COR-L47 (cell line): ENCODE measurements at regions not wholly inside any gene's neighbourhood (a gene's known extent, or its start where the extent isn't known, plus 50 kb on each side); places are given as distances from the start of the nearest gene placed in this dataset.

Experiments
- DNase-seq: peaks from one replicate; lab custom pipeline; 2025; lab: John Stamatoyannopoulos, UW

DNA sequence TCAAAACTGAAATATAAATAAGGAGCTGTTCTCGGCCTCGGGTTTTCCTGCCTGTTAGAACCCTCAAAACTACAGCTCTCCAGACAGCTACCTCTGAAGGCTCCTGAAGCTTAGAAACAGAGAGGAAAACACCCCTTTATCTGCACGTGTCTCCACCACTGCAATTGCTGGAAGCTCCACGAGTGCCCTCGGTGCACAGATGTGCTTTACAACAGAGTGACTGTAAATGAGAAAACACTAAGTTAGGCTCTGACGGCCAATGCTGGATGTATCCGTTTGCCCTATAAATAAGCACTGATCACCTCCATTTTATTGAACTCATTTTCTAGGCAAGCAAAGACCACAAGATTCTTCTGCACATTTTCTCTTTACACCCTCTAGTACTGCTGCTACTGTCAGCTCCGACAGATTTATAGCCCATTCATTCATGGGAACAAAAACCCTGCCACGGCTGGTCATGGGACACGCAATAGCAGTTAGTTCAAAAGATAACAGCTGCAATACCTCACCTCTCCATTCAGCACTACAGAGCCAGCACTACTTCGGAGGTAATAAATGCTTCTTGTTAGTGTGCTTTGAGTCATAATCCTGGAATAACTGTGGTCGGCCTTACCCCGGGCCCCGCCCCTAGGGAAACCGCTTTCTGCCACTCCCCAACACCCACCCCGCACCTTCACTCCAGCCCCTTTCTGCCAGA lies 241.1 kb upstream of the ZNF507 start:
- DNase-seq = no peak

DNA sequence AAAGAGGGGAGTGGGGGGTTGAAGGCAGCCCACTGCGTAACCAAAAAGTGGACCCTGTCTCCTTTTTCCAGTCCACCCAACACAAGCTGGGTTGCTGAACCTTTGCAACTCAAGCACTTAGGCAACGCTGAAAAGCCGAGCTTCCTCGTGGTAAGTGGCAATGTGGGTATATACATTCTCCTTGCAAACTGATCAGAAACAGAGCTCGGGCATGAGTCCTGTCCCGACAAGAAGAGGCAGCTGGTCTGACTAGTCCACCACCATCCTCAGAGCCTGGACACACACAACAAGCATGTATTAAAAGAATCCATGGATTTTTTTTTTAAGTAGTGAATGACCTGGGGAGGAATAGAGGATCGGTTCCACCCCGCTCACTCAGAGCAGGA lies 240.6 kb upstream of the ZNF507 start:
- DNase-seq = no peak

DNA sequence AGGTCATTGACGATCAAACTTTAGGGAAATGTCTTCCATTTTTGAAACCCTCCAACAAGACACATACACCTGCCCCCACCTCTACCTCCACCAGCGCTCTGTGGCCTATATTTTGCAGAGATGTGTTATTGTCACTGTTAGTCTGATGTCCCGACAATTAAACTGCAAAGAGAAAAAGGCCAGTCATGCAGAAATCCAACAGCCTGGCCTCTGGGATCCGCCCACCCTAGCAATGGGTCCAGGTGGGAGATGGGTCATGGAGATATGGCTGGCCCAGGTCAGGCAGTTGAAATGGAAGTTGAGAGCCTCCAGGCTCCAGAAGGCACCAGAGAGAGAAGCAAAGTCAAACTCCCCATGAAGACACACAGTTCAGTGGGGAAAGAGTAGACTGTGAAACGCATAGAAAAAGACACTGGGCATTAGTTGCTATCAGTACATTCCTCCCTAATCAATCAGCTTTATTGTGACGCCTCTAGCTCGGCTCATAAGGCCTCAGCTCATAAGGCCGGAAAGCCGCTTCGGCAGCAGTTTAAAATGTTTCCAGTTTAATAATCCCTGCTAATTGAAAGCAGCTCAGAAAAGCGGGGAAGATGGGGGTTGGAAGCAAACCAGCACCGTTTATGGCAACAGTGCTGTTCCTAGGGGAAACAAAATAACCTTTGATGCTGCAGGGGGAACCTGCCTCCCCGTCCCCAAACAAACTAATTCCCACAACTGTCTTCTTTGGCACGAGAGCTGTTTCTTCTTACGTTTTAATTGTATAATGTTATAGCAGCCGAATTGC lies 239.7 kb upstream of the ZNF507 start:
- DNase-seq = no peak

DNA sequence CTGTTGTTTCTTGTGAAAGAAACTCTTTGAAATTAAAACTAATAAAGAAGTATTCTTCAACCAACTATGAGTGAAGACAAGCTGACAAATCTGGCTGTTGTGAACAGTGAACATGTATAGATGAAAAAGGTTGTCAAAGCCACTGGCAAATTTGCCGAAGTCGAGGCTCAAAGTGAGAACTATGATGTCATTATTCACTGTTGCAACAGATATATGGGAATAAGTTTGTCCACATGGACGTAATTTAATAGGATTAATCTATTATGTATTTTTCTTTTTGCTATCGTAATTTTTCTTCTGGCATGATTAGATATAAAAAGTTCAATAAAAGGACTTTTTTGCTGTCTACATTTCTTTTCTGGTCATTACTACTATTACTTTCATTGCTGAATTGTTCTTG lies 223.2 kb upstream of the ZNF507 start:
- no peak for DNase-seq

DNA sequence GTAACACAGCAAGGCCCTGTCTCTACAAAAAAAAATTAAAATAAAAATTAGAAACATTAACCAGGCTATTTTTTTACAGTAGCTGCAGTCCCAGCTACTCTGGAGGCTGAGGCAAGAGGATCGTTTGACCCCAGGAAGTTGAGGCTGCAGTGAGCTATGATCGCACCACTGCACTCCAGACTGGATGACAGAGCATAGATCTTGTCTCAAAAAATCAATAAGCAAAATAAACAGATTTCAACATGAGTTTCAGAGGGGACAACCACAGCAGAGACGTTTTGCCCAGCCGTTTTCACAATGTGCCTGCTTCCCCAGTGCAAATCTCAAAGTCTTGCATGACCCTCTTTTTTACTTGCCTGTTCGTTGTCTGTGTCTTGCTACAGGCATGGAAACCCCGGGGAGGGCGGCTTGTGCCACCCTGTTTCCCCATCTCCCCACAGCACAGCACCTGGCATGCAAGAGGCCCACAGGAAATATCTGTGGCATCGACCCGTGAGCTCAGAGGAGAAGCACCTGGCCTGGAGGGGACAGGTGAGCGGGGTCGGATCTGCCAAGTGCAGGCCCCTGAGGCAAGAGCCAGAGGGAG lies 222.0 kb upstream of the ZNF507 start:
- no peak for DNase-seq

DNA sequence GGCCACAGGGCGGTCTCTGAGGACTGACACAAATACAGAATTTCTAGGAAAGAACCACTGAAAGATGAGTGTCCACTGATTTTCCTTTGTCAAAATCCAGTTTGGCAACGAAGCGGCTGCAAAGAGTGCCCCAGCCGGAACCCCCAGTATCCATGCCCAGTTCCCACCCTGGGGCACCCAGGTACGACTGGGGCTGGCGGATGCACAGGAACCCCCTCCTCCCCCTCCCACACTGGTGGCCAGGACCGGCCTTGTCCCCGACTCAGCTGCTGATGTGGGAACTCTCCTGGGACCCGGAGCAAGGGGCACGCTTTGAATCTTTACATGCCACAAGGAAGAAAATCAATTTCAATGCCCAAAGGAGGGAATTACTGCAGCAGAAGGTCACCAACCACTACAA lies 220.8 kb upstream of the ZNF507 start:
- DNase-seq = no peak

DNA sequence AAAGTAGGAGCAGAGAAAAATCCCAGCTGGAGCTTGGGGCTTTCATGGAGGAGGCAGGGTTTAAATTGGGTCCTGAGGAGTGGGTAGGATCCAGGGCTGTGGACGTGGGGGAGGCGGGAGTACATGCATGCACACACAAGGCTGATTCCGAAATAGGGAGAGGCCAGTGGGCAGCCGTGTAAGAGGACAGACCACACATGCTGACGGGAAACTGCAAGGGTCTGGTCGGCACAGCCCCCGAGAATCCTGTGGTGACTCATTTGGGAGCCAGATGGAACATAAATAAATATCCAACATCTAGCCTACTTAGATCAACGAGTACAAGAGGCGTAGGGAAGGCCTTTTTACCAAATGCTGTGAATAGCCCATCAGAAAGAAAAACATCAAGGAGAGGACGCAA lies 216.3 kb upstream of the ZNF507 start:
- DNase-seq = no peak

DNA sequence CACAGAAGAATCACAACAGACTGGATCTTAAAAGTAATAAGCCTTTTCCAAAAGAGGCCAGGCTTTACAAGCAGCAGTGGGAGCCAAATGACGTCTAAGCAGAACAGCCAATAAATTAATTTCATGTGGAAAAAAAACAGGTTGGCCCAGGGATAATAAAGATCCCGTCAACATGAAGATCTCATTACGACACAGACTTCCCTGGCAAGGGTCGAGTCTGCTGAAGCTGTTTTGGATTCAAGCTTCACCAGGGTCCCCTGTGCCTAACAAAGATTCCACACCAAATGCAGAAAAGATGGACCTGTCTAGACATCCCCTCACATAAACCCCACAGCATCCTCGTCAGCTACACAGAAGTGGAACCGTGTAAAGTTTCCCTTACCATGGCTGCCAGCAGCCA lies 215.1 kb upstream of the ZNF507 start:
- no peak for DNase-seq

DNA sequence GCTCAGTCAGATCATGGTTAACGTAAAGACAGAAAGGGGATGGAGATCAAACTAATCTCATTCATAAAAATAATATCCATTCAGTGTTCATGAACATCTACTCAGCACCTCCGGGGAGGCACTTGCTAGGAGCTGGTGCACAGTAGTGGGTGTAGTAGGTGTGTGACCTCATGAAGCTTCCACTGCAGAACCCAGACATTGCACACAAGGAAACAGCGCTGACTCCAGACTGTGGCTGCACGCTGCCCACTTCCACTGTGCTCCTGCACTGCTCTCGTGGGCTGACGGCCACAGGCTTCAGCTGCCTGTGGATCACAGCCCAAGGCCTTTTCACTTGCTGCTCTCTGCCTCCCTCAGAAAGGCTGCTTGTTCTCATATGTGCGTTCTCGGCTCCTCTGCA lies 214.4 kb upstream of the ZNF507 start:
- DNase-seq = no peak

DNA sequence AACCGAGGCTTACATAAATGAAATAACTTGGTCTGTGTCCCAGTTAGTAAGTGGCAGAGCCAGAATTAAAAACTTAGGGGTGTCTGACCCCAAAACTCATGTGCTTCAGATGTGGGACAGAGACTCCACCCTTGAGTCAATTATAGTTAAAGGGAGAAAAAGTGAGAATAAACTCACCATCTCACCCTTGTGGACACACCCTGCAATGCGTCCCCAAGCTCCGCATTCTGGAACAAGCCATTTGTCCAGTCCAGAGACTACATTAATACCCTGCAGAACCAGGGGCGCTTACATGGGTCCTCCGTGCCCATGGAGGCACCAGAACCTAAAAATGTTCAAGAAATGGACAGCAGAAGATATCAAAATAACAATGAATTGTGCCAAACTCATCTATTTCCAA lies 207.0 kb upstream of the ZNF507 start:
- DNase-seq = no peak

DNA sequence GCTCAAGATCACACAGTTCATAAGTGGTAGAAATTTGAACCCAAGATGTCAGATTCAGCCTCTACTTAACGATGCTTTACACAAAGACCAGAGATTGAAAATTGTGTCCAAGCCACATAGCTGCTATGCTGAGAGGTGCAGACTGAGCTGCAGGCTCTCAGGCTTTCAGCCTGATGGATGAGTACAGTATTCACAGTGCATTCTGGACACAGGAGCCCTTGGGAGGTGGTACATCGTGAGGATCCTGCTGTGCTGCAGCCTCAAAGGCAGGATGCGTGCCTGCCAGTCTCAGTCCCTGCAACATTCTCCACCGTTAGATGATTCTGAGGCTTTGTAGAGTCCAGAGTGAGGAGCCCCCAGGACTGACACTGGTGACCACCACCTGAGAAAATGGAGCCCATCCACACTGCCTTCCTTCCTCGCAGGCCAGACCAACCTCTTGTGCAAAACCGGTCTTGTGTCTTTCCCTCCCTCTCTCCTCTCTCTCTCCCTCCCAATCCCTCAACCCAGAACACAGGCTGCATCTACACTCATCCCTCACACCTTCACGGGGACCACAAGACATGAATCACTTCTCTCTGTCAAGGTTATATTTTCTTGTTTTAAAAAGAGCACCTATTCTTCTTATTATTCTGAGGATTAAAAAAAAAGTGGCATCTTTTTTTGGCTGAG lies 203.4 kb upstream of the ZNF507 start:
- no peak for DNase-seq

DNA sequence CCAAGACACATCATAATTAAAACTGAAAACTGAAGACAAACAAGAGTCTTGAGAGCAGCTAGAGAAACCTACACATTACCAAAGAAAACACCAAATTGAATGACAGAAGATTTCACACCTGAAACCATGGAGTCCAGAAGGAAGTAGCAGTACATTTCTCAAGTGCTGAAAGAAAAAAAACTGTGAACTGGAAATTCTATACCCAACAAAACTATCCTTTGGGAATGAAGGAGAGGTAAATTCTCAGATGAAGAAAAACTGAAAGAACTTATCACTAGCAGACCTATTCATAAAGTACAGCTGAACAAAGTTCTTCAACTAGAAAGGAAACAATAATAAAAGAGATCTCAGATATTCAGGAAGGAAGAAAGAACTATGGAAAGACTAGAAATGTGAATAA lies 198.7 kb upstream of the ZNF507 start:
- DNase-seq = no peak

DNA sequence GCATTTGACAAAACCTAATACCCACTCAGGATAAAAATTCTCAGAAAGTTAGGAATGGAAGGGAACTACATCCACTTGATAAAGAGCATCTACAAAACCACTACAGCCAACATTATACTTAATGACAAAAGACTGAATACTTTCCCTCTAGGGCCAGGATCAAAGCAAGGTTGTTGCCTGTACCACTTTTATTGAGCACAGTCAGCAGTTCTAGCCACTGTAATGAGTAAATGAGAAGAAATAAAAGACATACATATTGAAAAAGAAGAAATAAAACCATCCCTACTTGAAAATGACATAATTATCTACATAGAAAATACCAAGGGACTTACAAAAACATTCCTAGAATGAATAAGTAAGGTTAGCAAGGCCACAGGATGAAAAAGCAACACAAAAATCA lies 194.8 kb upstream of the ZNF507 start:
- no peak for DNase-seq

DNA sequence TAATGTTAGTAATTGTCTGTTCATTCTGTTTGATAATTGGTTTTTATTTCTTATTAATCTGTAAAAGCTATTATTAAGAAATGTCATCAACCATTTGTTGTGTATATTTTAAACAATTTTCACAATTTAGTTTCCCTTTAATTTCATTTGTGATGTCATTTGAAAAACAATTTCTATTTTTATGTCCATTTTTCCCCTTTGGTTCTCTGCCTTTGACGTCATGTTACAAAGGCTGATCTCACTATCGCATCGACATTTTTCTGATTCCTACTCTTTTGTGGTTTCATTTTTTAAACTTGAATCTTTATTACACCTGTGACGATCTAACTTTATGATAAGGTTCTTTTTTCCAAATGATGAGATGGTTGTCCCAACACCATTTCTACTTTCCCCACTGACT lies 191.0 kb upstream of the ZNF507 start:
- no peak for DNase-seq

DNA sequence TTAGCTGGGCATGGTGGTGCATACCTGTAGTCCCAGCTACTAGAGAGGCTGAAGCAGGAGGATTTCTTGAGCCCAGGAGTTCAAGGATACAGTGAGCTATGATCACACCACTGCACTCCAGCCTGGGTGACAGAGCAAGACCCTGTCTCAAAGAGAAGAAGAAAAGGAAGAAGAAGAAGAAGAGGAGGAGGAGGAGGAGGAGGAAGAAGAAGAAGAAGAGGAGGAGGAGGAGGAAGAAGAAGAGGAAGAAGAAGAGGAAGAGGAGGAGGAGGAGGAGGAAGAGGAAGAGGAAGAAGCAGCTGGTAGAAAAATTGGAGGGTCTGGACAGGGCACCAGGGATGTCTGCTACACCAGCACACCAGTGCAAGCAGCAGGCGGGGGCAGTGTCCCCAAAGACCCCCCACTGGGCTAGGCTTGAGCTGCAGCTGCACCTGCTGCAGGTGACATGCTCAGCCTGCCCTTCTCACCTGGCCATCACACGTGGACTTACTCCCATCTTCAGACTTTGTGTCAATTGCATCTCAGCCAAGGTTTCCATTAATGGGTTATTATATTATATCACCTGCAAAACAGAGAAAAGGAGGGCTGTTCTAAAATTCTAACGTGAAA lies 180.9 kb upstream of the ZNF507 start:
- DNase-seq = no peak

DNA sequence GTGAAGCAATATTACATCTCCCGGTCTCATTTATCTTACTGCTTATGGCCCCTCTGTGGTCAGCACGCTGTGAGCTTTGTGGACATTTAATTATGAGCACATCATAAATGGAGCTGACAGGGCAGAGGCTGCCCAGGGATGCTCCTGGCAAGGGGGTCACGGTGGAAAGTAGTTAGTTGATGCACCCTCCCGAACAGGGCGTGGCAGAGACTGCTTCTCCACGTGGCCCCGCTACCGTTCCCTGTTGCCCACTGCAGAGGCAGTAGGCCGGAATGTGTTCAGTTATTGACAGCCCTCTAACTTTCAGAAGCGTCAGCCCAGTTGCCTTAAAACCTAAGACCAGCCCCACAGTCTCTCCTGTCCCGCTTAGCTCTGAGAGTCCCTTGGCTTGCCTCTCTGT lies 180.3 kb upstream of the ZNF507 start:
- DNase-seq = no peak

DNA sequence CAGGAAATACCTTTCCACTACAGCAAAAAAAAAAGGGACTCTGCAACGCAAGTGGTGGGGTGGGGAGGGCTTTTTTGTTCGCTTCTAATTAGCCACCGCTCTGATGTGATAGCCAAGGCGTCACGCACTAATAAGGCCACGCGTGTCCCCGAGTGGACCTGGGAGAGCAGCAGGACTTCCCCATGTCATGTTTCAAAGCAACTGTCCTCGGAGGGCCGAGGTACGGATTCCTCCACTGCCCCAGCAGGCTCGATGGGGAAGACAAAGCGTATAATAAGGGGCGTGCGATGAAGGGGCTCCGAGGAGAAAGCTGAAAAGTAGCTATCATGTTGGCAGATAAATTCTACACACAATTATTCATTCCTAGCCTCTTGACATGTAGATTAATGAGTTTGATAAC lies 179.7 kb upstream of the ZNF507 start:
- DNase-seq = no peak

DNA sequence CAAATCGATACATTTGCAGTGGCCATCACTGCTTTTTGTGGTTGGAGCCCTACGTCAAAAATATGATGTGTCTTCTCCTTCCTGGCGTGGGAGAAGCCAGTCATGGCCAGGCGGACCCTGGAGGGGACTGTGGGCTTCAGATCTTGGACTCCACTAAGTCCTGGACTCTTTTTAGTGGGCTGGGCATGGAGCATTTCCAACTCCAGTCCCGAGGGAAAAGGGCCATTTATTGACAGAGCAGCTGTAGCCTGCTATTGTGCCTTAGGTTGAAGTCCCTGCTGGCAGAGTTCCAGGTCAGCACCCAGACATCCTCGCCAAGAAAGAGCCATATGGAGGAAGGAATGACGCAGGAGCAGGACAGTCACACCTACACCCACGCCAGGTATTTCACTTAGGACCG lies 179.2 kb upstream of the ZNF507 start:
- DNase-seq = peak; percentile 9

DNA sequence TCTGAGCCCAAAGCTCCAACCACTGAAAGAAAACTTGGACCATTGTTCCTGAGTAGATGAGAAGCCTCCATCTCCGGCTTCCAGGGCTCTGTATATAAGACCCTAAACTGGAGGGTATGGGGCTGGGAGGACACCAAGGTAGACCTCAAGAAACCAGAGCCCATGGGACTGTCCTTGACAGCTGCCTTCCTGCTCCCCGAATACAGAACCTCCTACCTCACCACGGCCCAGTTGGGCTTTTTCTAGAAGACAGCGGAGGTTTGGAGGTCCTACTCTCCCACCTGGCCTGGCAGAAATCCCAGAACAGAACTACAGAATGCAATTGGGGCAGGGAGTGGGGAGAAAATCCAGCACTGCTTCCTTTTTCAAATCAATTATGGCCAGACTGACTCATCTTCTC lies 177.3 kb upstream of the ZNF507 start:
- DNase-seq = no peak

DNA sequence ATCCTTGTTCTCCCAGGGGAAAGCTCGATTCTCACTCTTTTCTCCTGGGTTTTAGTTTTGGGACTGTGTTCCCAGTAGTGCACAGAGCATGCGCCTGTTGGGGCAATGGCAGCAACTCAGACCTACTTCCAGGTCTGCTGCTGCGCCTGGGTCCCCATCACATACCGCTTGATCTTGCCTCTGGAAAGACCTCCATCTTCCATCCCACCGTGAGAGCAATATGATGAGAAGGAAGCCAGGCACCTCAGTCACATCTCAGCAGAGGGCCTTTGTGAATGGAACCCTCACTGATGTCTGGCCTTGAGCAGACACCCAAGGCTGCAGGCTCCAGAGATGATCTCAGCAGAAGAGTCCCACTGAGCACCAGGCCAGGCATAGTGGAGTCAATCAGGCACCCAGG lies 176.8 kb upstream of the ZNF507 start:
- no peak for DNase-seq

DNA sequence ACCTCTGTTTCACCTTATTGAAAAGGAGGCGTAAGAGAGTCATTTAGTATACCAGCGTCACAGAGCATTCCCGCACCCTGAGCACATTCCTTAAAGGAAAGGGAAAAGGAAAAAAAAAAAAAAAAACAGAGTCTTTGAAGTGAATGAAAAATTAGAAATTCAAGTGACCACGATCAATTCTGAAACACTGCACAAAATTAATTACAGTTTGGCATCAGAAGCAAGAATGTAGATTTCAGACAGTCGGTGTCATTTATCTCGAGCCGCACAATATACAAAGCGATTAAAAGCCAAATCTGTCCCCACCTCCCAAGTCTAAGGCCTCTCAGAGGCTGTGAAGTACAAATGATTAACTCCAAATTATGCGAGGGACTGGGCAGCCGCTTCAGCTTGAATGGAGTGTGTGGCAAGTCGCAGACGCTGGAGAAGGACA lies 173.7 kb upstream of the ZNF507 start:
- no peak for DNase-seq

DNA sequence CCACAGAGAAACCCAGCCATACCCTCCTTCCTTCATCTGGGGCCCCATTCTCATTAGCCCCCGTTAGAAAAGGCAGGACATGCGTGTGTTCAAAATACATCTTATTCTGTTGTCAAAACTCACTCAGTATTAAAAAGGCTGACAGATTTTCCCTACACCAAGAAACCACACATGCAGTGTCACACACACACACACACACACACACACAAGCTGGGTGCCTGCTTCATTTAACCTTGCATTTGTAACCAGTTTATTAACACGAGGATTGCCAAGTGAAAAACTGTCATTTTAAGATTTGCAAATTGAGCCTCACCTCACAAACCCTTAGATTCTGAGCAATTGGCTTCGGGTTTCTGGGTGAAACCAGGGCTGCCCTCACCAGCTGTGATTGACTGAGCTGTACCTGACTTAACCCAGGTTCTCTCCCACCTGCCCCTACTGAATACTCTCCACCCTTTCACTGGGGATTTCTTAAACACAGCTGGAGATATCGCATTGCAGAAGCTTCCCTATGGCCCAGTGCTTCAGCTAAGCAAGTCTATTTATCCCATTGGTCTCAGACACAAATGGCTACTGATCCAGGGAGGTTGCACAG lies 172.7 kb upstream of the ZNF507 start:
- DNase-seq = no peak
